ENCODE measurements at regions not wholly inside any gene's neighbourhood (a gene's known extent, or its start where the extent isn't known, plus 50 kb on each side); places are given as distances from the start of the nearest gene placed in this dataset.

- TF ChIP-seq CTCF (IDR thresholded peaks at IDR 0.05; ENCODE audit: low read depth, low read length), result no peak
- no peak for TF ChIP-seq EZH2phosphoT487 (IDR thresholded peaks at IDR 0.05; ENCODE audit: low read depth)
Measured at GRCh38 chr12:84719997-84720396, 192.6 kb downstream of the SLC6A15 start.
